K562 (cell line): ENCODE measurements at regions not wholly inside any gene's neighbourhood (a gene's known extent, or its start where the extent isn't known, plus 50 kb on each side); places are given as distances from the start of the nearest gene placed in this dataset.

Source experiments
- BRD4 ChIP-seq: fragments of 200-600 bp; sonication (generic); IDR thresholded peaks from 2 replicates; pipeline ENCODE4 v1.6.1; 2017; ENCODE audit warnings: inconsistent platforms
- NRF1 ChIP-seq, 2 experiments: fragments of 450-650 bp; IDR thresholded peaks in 1 of 2; conservative IDR thresholded peaks in 1 of 2; 2 replicates each; pipeline ENCODE4 v1.6.1; 2014; ENCODE audit warnings: mild to moderate bottlenecking in 2 of 2
- TAF1 ChIP-seq: IDR thresholded peaks from 2 replicates; pipeline ENCODE4 v1.6.1; 2011; ENCODE audit warnings: mild to moderate bottlenecking, low read length, moderate library complexity; ENCODE audit not compliant: insufficient read depth, control insufficient read depth, severe bottlenecking; ENCODE audit errors: extremely low read depth
- ZNF589 ChIP-seq: fragments of 200-800 bp; sonication (Bioruptor generic); IDR thresholded peaks from 2 replicates; pipeline ENCODE4 v1.6.1; 2016; ENCODE audit warnings: low read depth, missing genetic modification characterization, missing compliant biosample characterization
- TF ChIP-seq, protein P1 (sequence below), 3 experiments: IDR thresholded peaks in 2 of 3; conservative IDR thresholded peaks in 1 of 3; 2 replicates each; pipeline ENCODE4 v1.5.1; 2011 to 2012; ENCODE audit warnings: low read length in 3 of 3, mild to moderate bottlenecking in 3 of 3, control low read depth in 2 of 3, improper control_type of control experiment in 1 of 3, inconsistent platforms in 1 of 3, low read depth in 1 of 3, mixed read lengths in 1 of 3, moderate library complexity in 1 of 3; ENCODE audit not compliant: insufficient read depth in 2 of 3

DNA sequence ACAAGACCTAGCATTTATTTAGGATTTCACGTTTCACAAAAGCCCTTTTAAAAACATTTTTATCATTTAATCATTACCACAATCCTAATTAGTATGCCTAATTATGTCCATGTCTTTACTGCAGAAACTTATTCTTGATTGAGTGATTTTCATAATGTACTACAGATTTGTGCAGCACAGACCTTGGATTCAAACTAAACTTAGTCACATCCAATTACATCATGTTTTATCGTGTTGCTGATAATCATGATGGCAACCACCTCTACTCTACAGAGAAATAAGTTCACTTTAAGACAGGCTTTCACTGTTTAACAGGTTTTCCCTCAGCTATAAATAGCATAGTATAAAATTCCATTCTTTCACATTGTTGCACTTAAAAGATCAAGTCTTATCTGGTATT lies 240.9 kb upstream of the RFC3 start:
- TF ChIP-seq BRD4 (no peak), NRF1 (conservative IDR thresholded peaks at IDR 0.05 in 1 of 2, IDR thresholded peaks at IDR 0.05 in 1 of 2) (no peak), TAF1 (no peak), ZNF589 (no peak)
- TF ChIP-seq, protein P1, sequence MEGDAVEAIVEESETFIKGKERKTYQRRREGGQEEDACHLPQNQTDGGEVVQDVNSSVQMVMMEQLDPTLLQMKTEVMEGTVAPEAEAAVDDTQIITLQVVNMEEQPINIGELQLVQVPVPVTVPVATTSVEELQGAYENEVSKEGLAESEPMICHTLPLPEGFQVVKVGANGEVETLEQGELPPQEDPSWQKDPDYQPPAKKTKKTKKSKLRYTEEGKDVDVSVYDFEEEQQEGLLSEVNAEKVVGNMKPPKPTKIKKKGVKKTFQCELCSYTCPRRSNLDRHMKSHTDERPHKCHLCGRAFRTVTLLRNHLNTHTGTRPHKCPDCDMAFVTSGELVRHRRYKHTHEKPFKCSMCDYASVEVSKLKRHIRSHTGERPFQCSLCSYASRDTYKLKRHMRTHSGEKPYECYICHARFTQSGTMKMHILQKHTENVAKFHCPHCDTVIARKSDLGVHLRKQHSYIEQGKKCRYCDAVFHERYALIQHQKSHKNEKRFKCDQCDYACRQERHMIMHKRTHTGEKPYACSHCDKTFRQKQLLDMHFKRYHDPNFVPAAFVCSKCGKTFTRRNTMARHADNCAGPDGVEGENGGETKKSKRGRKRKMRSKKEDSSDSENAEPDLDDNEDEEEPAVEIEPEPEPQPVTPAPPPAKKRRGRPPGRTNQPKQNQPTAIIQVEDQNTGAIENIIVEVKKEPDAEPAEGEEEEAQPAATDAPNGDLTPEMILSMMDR (IDR thresholded peaks at IDR 0.05 in 2 of 3, conservative IDR thresholded peaks at IDR 0.05 in 1 of 3; ENCODE audit: insufficient read depth in 2 of 3, low read depth in 1 of 3, low read length in 3 of 3), result no peak
